Spleen (tissue), 7 donors: ENCODE measurements at regions not wholly inside any gene's neighbourhood (a gene's known extent, or its start where the extent isn't known, plus 50 kb on each side); places are given as distances from the start of the nearest gene placed in this dataset.

ENCODE experiments used
- POLR2AphosphoS5 ChIP-seq, 3 donors: sonication (generic); formaldehyde crosslinking; IDR thresholded peaks; one replicate each; pipeline ENCODE4 v1.5.1; 2017; ENCODE audit warnings: antibody characterized with exemption in 3 of 3
- TF ChIP-seq, protein P1 (sequence below), 11 experiments: fragments of 200-600 bp in 7 of 11; fragments of 450-650 bp in 4 of 11; sonication (generic) in 4 of 11; IDR thresholded peaks in 8 of 11; conservative IDR thresholded peaks in 3 of 11; 1 replicate in 7 of 11; 2 replicates in 4 of 11; pipeline versions ENCODE4 v1.4.0 to v1.8.0; 2016 to 2021; ENCODE audit warnings: antibody characterized with exemption in 11 of 11, inconsistent platforms in 4 of 11, mild to moderate bottlenecking in 1 of 11
- donor health status: DM: no; HTN: no; CAD: no; lungs with moderate emphysema.
- donor health status: DM: no; HTN: no; CAD: no.
- donor health status: DM: no; HTN: no; CAD: no.

DNA sequence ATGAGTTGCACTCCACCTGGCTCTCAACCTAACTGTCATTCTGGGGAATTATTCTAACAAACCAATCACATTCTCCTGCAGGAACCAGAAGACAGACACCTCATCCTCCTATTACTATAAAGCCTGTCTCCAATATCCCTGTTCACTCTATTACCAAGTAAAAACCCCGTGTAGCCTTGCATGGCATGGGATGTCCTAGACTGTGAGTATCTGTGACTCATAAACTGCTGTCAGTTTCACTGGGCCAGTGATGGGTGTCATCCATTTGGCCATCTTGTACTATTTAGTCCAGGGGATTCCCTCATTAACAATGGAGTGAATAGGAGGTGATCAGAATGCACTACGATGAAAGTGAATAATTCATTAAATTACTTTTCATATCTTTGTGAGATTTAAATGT lies 608.7 kb downstream of the DNAJB9 start:
- TF ChIP-seq, protein P1, sequence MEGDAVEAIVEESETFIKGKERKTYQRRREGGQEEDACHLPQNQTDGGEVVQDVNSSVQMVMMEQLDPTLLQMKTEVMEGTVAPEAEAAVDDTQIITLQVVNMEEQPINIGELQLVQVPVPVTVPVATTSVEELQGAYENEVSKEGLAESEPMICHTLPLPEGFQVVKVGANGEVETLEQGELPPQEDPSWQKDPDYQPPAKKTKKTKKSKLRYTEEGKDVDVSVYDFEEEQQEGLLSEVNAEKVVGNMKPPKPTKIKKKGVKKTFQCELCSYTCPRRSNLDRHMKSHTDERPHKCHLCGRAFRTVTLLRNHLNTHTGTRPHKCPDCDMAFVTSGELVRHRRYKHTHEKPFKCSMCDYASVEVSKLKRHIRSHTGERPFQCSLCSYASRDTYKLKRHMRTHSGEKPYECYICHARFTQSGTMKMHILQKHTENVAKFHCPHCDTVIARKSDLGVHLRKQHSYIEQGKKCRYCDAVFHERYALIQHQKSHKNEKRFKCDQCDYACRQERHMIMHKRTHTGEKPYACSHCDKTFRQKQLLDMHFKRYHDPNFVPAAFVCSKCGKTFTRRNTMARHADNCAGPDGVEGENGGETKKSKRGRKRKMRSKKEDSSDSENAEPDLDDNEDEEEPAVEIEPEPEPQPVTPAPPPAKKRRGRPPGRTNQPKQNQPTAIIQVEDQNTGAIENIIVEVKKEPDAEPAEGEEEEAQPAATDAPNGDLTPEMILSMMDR (IDR thresholded peaks at IDR 0.05 in 8 of 11, conservative IDR thresholded peaks at IDR 0.05 in 3 of 11) = no peak
- no peak for TF ChIP-seq POLR2AphosphoS5 (IDR thresholded peaks at IDR 0.05)
